Superior temporal gyrus (tissue), 1 donor: ENCODE measurements at regions not wholly inside any gene's neighbourhood (a gene's known extent, or its start where the extent isn't known, plus 50 kb on each side); places are given as distances from the start of the nearest gene placed in this dataset.

Experiments used
- DNase-seq: peaks from one replicate; pipeline ENCODE4 v3.0.0-alpha.2; 2016; ENCODE audit errors: extremely low spot score

DNA sequence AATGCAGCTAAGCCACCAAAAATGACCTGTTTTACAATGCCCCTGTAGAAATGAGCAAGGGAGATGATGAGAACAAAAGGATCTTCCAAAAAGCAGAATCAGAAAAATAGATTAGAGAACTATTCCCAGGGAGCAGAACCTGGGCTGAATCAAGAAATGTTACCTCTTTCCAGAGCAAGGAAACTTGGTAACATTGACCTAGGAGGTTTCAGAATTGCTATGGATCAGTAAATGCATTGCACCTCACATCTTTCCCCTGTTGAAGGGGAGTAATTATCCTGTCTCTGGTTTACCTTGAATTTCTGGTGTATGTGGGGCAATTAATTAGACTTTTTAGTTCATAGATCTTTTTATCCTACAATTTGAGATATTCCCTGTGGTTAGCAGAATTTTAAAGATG lies 151.2 kb upstream of the RAI14 start:
- DNase-seq = no peak

DNA sequence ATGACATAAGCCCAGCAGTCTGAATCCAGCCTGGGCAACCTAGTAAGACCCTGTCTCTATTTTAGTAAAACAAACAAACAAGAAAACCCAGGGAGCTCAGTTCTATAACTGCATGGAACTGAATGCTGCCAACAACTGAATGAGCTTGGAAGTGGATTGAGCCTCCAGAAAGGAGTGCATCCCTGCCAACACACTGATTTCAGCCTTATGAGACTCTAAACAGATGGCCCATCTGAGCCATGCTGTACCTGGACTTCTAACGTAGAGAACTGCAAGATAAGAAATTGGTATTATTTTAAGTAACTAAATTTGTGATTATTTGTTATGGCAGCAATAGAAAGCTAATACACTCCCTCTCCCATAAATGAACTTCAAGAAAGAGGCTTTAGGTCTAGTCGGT lies 150.4 kb upstream of the RAI14 start:
- DNase-seq = no peak

GRCh38 chr5:34507933-34508332 lies 148.2 kb upstream of the RAI14 start:
- no peak for DNase-seq

GRCh38 chr5:34509392-34509791 lies 146.7 kb upstream of the RAI14 start:
- no peak for DNase-seq

GRCh38 chr5:34510002-34510401 lies 146.1 kb upstream of the RAI14 start:
- no peak for DNase-seq

- DNase-seq = no peak
These were observed 145.1 kb upstream of the RAI14 start for GRCh38 chr5:34511063-34511462.

- no peak for DNase-seq
These were observed 144.6 kb upstream of the RAI14 start for GRCh38 chr5:34511481-34511880.

DNA sequence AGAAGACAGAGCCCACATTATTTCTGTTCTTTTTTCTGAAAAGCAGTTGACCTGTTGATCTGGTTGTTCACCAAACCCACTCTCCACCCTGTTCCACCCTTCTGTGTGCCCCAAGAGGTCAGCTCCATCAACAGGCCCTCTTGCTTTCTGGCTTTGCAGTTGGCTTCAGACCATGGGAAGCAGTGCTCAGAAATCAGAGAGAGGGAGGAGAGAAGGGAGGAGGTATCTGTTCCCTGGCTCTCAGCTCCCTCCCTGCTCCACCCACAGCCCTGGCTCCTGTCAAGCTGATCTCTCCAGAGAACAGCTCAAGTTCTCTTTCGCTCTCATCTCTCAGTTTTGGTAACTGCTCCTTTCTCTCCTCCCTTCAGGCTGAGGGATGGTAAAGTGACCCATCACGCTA lies 144.2 kb upstream of the RAI14 start:
- no peak for DNase-seq

GRCh38 chr5:34516166-34516565 lies 140.0 kb upstream of the RAI14 start:
- DNase-seq = no peak

DNA sequence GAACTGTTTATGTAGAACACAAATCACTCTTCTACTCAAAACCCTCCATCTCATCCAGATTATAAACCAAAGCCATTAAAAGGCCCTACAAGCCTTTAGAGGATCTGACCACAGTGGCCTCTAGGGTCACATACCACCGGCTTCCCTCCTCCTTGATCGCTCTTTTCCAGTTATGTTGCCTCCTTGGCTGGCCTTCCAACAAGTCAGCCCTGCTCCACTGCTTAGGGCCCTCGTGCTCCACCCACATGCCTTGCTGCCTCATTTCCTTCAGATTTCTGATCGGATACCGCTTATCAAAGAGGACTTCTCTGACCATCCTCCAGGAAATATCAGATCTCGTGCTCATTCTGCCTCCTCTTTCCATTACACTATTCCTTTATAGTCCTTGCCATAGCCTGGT lies 139.4 kb upstream of the RAI14 start:
- no peak for DNase-seq

- DNase-seq = no peak
These were observed 138.9 kb upstream of the RAI14 start for GRCh38 chr5:34517249-34517648.

DNA sequence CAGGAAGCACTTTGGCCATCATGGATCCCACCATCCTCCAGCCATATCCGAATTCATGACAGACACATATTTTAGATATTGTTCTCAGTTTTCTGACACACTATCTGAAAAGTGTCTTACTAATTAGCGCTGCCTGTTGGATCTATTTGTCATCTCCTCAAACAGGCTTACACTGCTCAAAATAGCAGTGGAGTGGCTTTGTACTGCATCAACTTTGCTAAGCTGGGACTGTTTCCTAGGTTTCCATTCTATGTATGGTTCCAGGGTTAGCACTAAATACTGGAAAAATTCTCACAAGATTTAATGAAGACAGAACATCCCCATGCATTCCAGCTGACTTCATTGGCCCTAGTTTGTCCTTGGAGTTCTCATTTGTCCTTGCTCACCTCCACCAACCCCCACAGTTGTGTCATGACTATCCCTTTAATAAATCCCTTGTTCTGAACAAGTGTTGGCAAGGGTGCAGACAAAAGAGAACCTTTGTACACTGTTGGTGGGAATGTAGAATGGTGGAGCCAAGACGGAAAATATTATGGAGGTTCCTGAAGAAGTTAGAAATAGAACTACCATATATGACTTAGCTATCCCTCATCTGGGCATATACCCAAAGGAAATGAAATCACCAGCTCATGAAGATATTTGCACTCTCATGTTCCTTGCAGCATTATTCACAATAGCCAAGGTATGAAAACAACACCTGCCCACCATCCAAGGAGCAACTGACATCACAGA lies 136.5 kb upstream of the RAI14 start:
- DNase-seq = peak; percentile 24

GRCh38 chr5:34521628-34522290 lies 134.4 kb upstream of the RAI14 start:
- DNase-seq = no peak

DNA sequence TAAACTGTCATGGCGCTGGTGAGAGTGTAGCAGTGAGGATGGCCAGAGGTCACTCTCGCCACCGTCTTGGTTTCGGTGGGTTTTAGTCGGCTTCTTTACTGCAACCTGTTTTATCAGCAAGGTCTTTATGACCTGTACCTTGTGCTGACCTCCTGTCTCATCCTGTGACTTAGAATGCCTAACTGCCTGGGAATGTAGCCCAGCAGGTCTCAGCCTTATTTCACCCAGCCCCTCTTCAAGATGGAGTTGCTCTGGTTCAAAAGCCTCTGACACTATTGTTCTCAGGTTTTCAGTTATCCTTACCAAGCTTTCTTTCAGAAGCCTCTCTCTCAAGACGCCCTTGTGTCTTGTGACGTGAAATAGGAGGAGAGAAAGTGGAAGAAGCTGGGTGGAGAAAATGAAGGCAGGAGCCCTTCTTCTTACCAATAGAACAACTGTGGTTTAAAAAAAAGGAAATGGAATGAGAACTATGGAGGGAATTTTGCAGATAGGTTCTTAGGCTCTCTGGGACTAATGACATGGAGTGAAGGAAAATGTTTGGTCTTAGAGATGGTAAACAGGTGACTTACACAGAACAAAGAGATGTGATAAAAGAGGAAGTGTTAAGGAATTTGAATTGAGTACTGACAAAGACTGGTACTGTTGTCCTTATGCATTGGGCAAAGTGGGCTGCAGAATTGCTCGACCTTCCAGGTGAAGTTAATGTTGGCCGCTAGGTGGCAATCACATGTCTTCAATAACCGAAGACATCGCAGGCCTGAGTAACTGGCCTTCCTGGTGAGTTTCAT lies 133.3 kb upstream of the RAI14 start:
- peak; percentile 94 for DNase-seq

DNA sequence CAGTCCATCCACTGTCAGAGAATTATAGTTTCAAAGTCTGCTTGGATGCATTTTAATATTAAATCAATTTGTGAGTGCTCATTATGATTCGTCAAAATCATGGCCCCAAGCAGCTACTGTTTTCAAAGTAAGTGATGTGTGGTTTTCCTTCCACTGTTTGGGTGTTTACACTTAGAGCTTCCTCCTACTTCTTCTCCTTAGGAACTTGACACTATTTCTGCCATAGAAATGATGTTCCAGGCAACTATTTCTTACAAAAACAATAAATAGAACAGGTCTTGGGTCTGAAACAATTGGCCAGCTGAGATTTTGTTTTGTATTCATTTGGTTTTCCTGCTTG lies 132.8 kb upstream of the RAI14 start:
- DNase-seq = no peak

GRCh38 chr5:34524123-34524522 lies 132.0 kb upstream of the RAI14 start:
- no peak for DNase-seq

DNA sequence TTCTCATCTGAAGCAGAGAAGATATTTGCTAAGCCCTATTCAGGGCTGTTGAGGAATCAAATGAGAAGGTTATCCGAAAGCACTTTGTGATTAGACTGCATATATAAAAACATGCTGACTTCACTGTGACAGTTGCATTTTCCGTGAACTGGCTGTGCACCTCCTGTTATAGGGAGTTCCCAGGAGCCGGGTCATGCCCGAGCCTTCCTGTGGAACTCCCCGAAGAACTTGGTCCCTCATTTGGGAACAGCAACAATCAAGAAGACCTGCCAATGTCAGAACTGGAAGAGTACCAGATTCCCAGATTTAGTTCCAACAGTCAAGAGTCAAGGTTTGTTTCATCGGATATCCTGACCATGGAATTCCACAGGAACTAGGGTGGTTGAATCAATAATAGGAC lies 130.4 kb upstream of the RAI14 start:
- DNase-seq = no peak

DNA sequence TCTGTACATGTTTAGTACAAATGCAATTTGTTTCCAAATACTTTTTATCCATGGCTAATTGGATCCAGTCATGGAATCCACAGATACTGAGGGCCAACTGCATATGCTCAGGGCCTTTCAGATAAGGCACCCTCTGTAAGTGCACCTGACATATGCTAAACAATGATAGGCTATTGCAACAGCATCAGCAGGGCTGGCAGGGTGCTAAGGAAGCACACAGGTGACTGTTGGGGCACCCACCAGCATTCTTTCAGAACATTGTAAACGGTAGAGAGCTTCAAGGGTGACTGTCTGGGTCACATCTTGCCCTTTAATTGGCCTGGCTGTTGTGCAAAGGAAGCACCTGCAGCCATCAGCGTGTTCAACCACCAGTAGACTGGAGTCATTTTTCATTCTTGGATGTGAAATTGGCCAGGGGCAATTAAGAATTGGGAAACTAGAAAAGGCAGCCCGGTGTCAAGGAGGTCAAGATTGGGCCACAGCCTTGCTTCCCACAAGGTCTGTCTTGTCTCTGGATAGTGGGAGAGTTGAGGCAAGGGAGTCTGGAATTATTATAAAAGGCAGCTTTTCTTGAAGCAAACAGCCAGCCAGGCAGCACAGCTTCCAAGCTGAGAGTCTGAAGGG lies 129.3 kb upstream of the RAI14 start:
- no peak for DNase-seq

GRCh38 chr5:34529581-34530331 lies 126.4 kb upstream of the RAI14 start:
- DNase-seq = no peak

- DNase-seq = no peak
These were observed 125.5 kb upstream of the RAI14 start for GRCh38 chr5:34530637-34531036.

DNA sequence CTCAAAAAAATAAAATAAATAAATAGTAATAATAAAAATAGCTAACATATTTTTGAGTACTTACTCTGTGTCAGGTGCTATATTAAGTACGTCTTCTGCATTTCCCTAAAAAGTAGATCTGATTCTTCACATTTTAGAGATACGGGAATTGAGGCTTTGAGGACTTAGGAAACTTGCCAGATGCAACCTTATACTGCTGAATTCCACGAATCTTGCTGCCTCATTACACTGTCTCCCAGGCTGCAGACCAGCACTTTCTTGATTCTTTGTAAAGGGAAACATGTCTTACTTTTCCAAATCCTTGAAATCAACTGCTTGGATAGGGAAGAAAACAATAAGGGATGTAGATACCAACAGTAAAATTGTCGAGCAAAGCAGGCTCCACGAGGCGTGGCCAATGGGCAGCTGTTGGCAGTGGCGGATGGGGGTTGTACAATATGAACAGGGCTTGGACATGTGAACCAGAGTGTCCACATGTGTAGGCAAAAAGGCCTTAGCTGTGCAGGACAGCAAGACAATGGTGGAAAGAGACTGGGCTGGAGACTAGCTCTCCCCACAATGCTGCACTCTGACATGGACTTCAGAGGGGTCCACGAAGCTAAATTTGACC lies 124.3 kb upstream of the RAI14 start:
- DNase-seq = no peak
